SK-N-SH (cell line): ENCODE measurements at regions not wholly inside any gene's neighbourhood (a gene's known extent, or its start where the extent isn't known, plus 50 kb on each side); places are given as distances from the start of the nearest gene placed in this dataset.

Experiments
- CTCF ChIA-PET: fragments of 300-600, 350-600 bp; formaldehyde crosslinking; extraction: SDS; loops from one replicate; lab custom pipeline; 2021; lab: Yijun Ruan, JAX
- POLR2A ChIA-PET: fragments of 350-600 bp; sonication (Branson Sonifier 250); formaldehyde crosslinking; extraction: SDS; loops from one replicate; lab custom pipeline; 2020; ENCODE audit warnings: antibody characterized with exemption, inconsistent platforms; lab: Yijun Ruan, JAX
- DNase-seq: peaks from one replicate; pipeline ENCODE4 v3.0.0; 2012
- H2AFZ ChIP-seq: fragments of 200-600 bp; sonication (generic); 2 replicates; pipeline ENCODE4 v1.8.1; 2016; ENCODE audit warnings: antibody characterized with exemption, mild to moderate bottlenecking, low read depth
- H3F3A ChIP-seq: fragments of 200-600 bp; sonication (generic); replicated peaks from 2 replicates; pipeline ENCODE3; 2016; ENCODE audit warnings: antibody characterized with exemption, mild to moderate bottlenecking; ENCODE audit not compliant: insufficient read depth
- H3K27ac ChIP-seq, 2 experiments: fragments of 200-500 bp in 1 of 2; fragments of 200-600 bp in 1 of 2; sonication (Bioruptor generic) in 1 of 2; sonication (generic), shearing (Covaris generic) in 1 of 2; 2 replicates each; pipeline versions ENCODE4 v1.5.1 to v1.6.1; 2014 to 2016; ENCODE audit warnings: low read depth in 2 of 2, inconsistent platforms in 1 of 2, low read length in 1 of 2, mild to moderate bottlenecking in 1 of 2, mixed read lengths in 1 of 2
- H3K27me3 ChIP-seq: fragments of 200-600 bp; sonication (generic), shearing (Covaris generic); 2 replicates; pipeline ENCODE4 v1.6.1; 2016; ENCODE audit warnings: mixed run types; ENCODE audit not compliant: insufficient read depth
- H3K36me3 ChIP-seq, 2 experiments: fragments of 200-500 bp in 1 of 2; fragments of 200-600 bp in 1 of 2; sonication (Bioruptor generic) in 1 of 2; sonication (generic) in 1 of 2; replicated peaks in 1 of 2; 2 replicates each; pipeline versions ENCODE3 to v1.5.1; 2014 to 2016; ENCODE audit warnings: low read length in 1 of 2, mild to moderate bottlenecking in 1 of 2; ENCODE audit not compliant: insufficient read depth in 2 of 2, control insufficient read depth in 1 of 2
- H3K4me1 ChIP-seq, 2 experiments: fragments of 200-500 bp in 1 of 2; fragments of 200-600 bp in 1 of 2; sonication (Bioruptor generic) in 1 of 2; sonication (generic), shearing (Covaris generic) in 1 of 2; 2 replicates each; pipeline versions ENCODE4 v1.5.1 to v1.6.1; 2014 to 2016; ENCODE audit warnings: low read depth in 1 of 2, low read length in 1 of 2, mixed run types in 1 of 2; ENCODE audit not compliant: insufficient read depth in 2 of 2, control insufficient read depth in 1 of 2
- H3K4me2 ChIP-seq: fragments of 200-600 bp; sonication (generic), shearing (Covaris generic); 2 replicates; pipeline ENCODE4 v1.6.1; 2017; ENCODE audit warnings: mixed run types
- H3K4me3 ChIP-seq, 2 experiments: fragments of 200-500 bp in 1 of 2; fragments of 200-600 bp in 1 of 2; sonication (Bioruptor generic) in 1 of 2; sonication (generic), shearing (Covaris generic) in 1 of 2; 2 replicates each; pipeline versions ENCODE4 v1.5.1 to v1.8.1; 2014 to 2016; ENCODE audit warnings: low read depth in 2 of 2, inconsistent platforms in 1 of 2, low read length in 1 of 2, mild to moderate bottlenecking in 1 of 2, mixed read lengths in 1 of 2, moderate library complexity in 1 of 2
- H3K79me2 ChIP-seq: fragments of 200-600 bp; sonication (generic); 2 replicates; pipeline ENCODE4 v1.8.1; 2017; ENCODE audit warnings: mild to moderate bottlenecking; ENCODE audit not compliant: insufficient read depth
- H3K9ac ChIP-seq: fragments of 200-600 bp; sonication (generic); 2 replicates; pipeline ENCODE4 v1.6.1; 2017; ENCODE audit warnings: mixed run types
- H3K9me2 ChIP-seq: fragments of 200-600 bp; sonication (generic); 2 replicates; pipeline ENCODE4 v1.6.1; 2017; ENCODE audit warnings: mixed run types
- H3K9me3 ChIP-seq: fragments of 200-600 bp; sonication (generic); 2 replicates; pipeline ENCODE4 v1.6.1; 2017; ENCODE audit warnings: mixed run types, mild to moderate bottlenecking, moderate library complexity
- H4K20me1 ChIP-seq: fragments of 200-600 bp; sonication (generic); 2 replicates; pipeline ENCODE4 v1.6.1; 2017; ENCODE audit warnings: mild to moderate bottlenecking, mixed run types; ENCODE audit not compliant: insufficient read depth
- CHD2 ChIP-seq: fragments of 150-350 bp; IDR thresholded peaks from 2 replicates; pipeline ENCODE4 v1.6.1; 2018; ENCODE audit warnings: low read length; ENCODE audit not compliant: partially characterized antibody
- GATA2 ChIP-seq: sonication (generic); formaldehyde crosslinking; IDR thresholded peaks from 2 replicates; pipeline ENCODE4 v1.5.0; 2020; ENCODE audit warnings: mild to moderate bottlenecking, missing genetic modification reagents
- IRF3 ChIP-seq: fragments of 150-350 bp; IDR thresholded peaks from 2 replicates; pipeline ENCODE4 v1.6.1; 2016; ENCODE audit warnings: mild to moderate bottlenecking, low read depth, low read length
- JUND ChIP-seq: IDR thresholded peaks from 2 replicates; pipeline ENCODE4 v1.4.0; 2012
- NFIC ChIP-seq: IDR thresholded peaks from 2 replicates; pipeline ENCODE4 v1.4.0; 2012; ENCODE audit warnings: borderline replicate concordance
- NRF1 ChIP-seq: IDR thresholded peaks from 2 replicates; pipeline ENCODE4 v1.6.1; 2012; ENCODE audit warnings: low read depth, mild to moderate bottlenecking, low read length
- RCOR1 ChIP-seq: fragments of 150-350 bp; IDR thresholded peaks from 2 replicates; pipeline ENCODE4 v1.6.1; 2017; ENCODE audit warnings: antibody characterized with exemption, low read length
- RXRA ChIP-seq: IDR thresholded peaks from 2 replicates; pipeline ENCODE4 v1.4.0; 2012; ENCODE audit warnings: low read depth, mild to moderate bottlenecking, borderline replicate concordance
- SIN3A ChIP-seq: IDR thresholded peaks from 2 replicates; pipeline ENCODE4 v1.6.1; 2012; ENCODE audit warnings: low read depth, mild to moderate bottlenecking, low read length, moderate library complexity, borderline replicate concordance
- SMC3 ChIP-seq: IDR thresholded peaks from 2 replicates; pipeline ENCODE4 v1.6.1; 2012; ENCODE audit warnings: low read depth, low read length, improper control_type of control experiment
- TCF12 ChIP-seq: IDR thresholded peaks from 2 replicates; pipeline ENCODE4 v1.4.0; 2012
- TEAD4 ChIP-seq: IDR thresholded peaks from 2 replicates; pipeline ENCODE4 v1.4.0; 2012; ENCODE audit warnings: mild to moderate bottlenecking, borderline replicate concordance; ENCODE audit not compliant: insufficient read depth
- ZBTB33 ChIP-seq: IDR thresholded peaks from 2 replicates; pipeline ENCODE4 v1.4.0; 2012; ENCODE audit warnings: low read depth, borderline replicate concordance
- WGBS: methylation state at CpG from one replicate; pipeline ENCODE4 v1.1.6; 2017; ENCODE audit warnings: low lambda C conversion rate; 5-methylcytosine and 5-hydroxymethylcytosine counted together

GRCh38 chr2:120460511-120460910, 114.6 kb downstream of the INHBB start:
- Histone ChIP-seq H4K20me1 (no peaks in the 10 kb centered on the region), H3F3A (no peaks in the 10 kb centered on the region), H3K36me3 (no peaks in the 10 kb centered on the region), H2AFZ (no peak overlapping the region), H3K4me1 (no peaks in the 10 kb centered on the region), H3K9me2 (no peaks in the 10 kb centered on the region), H3K79me2 (no peaks in the 10 kb centered on the region), H3K27ac (no peak overlapping the region), H3K27me3 (no peaks in the 10 kb centered on the region; the same call in 1 of the 2 replicates), H3K9ac (no peak overlapping the region), H3K9me3 (peaks cover 6% of the 10 kb centered on the region; the same call in 1 of the 2 replicates), H3K4me3 (no peak overlapping the region), H3K4me2 (no peak overlapping the region)
- ChIA-PET CTCF (no interaction called here), POLR2A (no interaction called here)
- no peak for DNase-seq
- TF ChIP-seq SIN3A (no peak), IRF3 (no peak), GATA2 (CRISPR knock-in tag) (no peak), TCF12 (no peak), CHD2 (no peak), ZBTB33 (no peak), JUND (no peak), RXRA (no peak), NRF1 (no peak), SMC3 (no peak)
- WGBS: 52% methylated on average over 8 of the region's 8 CpGs

DNA sequence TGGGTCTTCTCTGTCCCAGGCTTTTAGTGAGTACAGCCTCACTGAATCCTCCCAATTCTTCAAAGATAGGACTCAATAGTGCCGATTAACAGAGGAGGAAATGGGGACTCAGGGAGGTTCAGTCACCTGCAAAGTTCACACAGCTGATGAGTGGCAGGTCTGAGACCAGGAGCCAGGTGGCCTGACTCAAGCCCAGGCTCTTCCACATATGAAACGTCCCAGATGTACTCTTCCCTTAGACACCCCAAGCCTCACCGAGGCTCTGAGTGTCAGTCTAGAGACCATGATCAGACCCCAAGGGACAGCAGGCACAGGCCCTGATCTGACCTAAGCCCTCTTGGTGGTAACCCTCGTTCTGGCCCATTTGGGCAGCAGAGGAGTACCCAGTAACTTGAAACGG, 115.2 kb downstream of the INHBB start:
- DNase-seq: no peak
- H3K36me3 ChIP-seq: no peaks in the 10 kb centered on the region
- WGBS: 40% methylated on average over 4 of the region's 5 CpGs
- no peaks in the 10 kb centered on the region for H3F3A ChIP-seq
- no peak overlapping the region for H3K4me3 ChIP-seq
- POLR2A ChIA-PET: no interaction called here
- H3K9me3 ChIP-seq: peaks cover 6% of the 10 kb centered on the region; the same call in 1 of the 2 replicates
- no peak overlapping the region for H3K4me2 ChIP-seq
- H2AFZ ChIP-seq: no peak overlapping the region
- H3K27me3 ChIP-seq: no peaks in the 10 kb centered on the region; the same call in 1 of the 2 replicates
- H4K20me1 ChIP-seq: no peaks in the 10 kb centered on the region
- H3K27ac ChIP-seq: no peak overlapping the region
- CTCF ChIA-PET: no interaction called here
- TF ChIP-seq NRF1: no peak
- no peak for TF ChIP-seq NFIC
- no peak for TF ChIP-seq TEAD4
- no peak for TF ChIP-seq RCOR1
- TF ChIP-seq, all 33 proteins: peak for 0
- no peaks in the 10 kb centered on the region for H3K9me2 ChIP-seq
- H3K4me1 ChIP-seq: no peaks in the 10 kb centered on the region
- no peak overlapping the region for H3K9ac ChIP-seq
- H3K79me2 ChIP-seq: no peaks in the 10 kb centered on the region
